GM18502 (cell line): ENCODE measurements at regions not wholly inside any gene's neighbourhood (a gene's known extent, or its start where the extent isn't known, plus 50 kb on each side); places are given as distances from the start of the nearest gene placed in this dataset.

ENCODE experiments used
- ATAC-seq: cut with Tn5 transposase; IDR thresholded peaks from one replicate; pipeline ENCODE4 v1.9.1; 2021; ENCODE audit warnings: mild to moderate bottlenecking; ENCODE audit not compliant: unreplicated experiment, poor library complexity

DNA sequence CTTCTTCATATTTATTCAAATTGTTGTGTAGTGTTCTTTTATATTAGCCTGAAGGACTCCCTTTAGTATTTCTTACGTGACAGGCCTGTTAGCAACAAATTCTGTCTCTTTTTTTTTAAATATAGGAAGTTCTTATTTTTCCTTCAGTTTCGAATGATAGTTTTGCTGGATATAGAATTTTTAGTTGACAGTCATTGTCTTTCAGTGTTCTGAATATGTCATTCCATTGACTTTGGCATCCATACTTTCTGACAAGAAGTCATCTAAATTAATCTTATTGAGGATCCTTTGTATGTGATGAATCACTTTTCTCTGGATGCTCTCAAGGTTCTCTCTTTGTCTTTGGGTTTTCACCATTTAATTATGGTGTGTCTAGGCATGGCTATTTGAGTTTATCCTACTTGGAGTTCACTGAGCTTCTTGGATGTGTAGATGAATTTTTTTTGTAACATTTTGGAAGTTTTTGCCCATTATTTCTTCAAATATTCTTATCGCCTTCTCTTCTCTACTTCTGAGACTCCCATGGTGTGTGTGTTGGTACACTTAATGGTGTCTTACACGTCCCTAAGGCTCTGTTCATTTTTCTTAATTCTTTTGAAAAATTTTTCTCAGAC lies 82.5 kb upstream of the GTSF1L start:
- ATAC-seq: no peak

DNA sequence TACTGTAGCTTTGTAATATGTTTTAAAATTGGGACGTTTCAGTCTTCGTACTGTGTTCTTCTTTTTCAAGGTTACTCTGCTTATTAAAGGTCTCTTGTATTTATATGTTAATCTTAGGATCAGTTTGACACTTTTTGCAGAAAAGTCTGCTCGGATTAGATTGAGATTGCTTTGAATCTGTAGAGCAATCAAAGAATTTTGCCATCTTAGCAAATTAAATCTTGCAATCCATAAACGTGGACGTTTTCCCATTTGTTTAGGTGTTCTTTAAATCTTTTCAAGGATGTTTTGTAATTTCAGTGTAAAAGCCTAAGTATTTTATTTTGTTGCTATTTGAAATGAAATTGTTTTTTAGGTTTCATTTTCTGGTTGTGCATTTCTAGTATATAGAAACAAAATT lies 78.0 kb upstream of the GTSF1L start:
- ATAC-seq: no peak

DNA sequence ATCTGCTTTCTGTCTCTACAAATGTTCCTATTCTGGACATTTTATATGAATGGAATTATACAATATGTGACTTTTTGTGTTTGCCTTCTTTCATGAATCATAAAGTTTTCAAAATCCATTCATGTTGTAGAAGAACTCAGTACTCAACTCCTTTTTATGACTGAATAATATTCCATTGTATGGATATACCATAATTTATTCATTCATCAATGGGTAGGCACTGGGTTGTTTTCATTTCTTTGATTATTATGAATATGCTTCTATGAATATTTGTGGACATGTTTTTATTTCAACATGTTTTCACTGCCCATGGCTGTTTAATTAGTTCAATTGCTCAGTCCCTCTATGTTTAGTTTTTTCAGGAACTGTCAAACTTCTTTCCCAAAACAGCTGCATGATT lies 76.5 kb upstream of the GTSF1L start:
- no peak for ATAC-seq

DNA sequence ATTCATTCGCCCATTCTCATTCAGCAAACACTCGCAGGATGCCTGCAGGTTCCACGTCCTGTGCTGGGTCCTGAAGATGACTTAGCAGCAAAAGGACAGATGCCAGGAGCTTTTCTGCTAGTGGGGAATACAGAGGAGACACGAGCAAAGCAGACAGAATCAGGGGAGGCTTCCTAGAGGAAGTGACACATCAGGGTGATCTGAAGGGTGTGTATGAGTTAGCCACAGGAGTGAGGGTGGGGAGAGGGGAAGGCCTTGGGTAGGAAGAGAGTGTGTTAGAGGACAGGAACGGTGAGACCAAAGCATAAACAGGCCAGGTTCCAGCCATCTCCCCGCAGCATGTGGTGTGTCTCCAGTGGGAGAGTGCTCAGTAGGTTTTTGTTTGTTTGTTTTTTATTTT lies 73.4 kb upstream of the GTSF1L start:
- no peak for ATAC-seq

DNA sequence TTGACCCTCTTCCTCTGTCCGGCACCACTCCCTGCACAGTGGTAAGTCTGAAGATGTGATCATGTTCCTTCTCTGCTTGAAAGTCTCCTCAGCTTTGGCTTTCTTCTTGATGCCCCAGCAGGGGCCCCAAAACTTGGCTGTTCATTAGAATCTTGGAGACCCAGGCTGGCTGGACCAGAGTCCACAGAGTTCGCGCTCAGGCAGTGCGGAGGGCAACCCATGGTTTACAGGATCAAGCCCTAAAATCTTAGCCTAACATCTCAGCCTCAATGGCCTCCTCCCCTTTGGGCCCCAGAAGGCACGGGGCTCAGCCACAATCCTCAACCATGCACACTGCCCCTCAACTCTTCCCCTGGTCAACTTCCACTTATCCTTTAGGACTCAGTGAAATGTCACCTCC lies 72.9 kb upstream of the GTSF1L start:
- no peak for ATAC-seq

DNA sequence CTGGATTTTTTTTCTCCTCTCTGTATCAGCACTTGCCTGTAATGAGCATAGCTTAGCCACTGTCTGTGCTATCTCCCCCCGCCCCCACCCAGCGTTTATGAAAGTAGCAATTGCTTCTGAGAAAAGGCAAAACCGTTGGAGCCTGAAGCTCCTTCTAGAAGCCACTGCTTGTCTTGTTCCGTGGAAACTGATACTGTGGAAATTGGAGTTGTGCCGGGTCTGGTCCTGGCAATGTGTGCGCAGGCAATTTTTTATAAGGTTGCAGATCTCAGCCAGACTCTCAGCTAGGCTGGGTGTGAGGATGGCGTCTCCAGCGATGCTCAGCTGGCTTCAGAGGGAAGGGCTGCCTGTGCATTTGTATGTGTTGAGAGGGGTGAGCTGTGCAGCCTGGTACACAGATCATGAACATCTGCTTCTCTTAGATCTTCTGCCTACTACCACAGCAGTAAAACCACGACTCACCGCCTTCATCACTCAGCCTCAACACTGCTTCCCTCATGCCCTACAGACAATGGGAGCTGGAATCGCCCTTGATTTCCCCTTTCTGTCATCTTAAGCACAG lies 72.4 kb upstream of the GTSF1L start:
- no peak for ATAC-seq

DNA sequence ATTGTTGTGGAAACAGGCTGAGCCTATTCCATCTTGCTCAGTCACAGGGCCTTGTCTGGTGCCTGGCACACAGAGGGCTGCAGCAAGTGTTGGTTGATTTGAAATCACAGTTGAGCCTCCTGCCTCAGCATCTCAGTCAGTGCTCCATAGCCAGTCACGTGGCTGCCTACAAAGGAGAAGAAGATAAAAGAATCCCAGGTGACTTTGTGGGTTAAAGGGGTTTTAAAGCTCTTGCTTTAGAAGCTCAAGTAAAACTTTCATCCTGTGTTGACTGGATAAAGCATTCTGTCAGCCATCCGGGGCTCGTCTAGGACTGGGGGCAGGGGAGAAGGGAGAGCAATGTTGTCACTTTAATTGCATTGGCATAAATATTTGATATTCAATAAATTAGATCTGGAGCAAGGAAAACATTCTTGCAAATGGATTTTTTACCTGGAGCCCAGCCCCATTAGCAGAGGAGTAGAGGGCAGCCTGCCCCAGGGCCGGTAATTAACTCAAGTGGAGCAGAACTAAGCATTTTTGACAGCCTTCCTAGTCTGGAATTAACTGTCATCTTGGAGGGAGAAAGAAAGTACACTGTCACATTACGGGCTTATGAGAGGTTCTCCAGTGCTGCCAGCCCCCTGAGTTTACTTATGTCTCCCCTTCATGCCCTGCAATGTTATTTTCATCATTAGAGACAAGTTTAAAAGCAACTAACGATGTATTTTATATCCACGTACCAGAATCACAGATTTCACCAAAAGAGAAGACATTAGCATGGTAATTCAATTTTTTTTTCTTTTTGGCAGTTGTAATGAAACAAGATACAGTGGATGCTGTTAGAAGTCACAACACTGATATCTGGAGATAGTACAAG lies 71.7 kb upstream of the GTSF1L start:
- ATAC-seq: no peak

DNA sequence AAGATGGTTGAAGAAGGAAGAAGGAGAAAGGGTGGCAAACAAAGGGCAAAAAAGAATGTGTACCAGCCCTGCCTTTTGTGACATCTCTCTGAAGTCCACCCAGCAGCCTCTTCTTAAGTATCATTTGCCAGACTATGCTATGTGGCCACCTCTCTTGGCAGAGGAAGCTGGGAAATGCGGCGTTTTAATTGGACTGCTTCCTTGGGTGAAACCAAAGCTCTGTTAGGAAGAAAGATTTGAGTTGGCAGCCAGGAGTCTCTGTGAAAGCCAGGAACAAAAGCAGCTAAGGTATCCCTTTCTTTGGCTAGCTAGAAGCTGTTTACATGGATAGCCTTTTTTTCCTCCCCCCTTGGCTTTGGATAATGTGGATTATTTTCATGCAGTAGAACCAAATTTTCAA lies 67.5 kb upstream of the GTSF1L start:
- ATAC-seq: no peak

DNA sequence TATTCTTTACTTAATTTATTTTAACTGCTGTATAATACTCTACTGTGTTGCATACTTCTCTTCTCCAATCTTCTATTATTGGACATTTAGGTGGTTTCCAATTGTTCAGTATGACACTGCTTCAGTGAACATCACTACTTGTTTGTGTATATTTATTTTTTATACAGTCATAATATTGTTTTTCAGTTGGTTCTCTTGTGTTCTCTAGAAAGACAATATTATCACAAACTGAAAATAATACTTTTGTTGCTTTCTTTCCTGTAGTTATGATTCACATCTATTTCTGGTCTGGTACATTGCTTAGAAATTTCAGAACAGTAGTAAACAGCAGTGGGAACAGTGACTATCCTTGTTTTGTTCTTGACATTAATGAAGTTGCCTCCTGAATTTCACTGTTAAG lies 62.8 kb upstream of the GTSF1L start:
- peak; percentile 56 for ATAC-seq

DNA sequence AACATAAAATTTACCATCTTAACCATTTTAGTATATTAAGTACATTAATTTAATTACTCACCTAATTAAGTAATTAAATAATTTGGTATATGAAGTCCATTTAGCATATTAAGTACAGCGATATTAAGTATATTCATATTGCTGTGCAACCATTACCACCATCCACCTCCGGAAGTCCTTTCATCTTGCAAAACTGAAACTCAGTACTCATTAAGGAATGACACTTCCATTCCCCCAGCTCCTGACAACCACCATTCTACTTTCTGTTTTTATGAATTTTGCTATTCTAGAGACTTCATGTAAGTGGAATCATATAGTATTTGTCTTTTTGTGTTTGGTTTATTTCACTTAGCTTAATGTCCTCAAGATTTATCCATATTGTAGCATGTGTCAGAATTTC lies 61.1 kb upstream of the GTSF1L start:
- ATAC-seq: no peak

DNA sequence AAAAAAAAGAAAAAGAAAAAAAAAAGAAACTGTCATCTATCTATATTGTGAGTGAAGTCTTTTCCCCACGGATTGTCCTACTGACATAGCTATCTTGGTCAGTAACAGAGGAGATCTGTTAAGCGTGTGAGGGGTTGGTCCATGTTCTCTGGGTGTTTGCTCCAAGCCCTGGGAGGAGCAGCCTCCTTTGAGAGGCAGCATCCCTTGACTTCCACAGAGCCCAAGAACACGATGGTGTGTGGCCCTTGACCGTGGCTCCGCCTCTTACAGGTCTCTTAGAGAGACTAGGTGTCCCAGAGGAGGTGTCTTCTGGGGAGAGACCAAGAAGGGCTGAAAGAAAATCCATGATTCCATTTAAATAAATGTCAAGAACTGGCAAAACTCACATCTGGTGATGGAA lies 60.1 kb upstream of the GTSF1L start:
- ATAC-seq: no peak

DNA sequence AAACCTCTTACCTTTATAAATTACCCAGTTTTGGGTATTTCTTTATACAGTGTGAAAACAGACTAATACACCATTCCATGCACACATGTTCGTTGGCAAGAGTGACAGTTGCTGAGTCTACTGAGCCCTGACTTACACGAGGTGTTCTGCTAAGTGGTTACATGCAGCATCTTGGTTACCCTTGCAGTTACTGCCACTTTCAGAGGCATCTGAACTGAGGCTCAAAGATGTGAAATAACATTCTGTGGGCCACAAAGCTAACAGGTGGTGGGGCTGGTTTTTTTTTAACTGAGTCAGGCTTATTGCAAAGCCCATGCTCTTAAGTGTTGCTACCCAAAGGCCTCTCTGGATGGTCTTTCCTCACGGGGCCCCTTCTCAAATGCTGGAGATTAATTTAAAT lies 54.4 kb upstream of the GTSF1L start:
- no peak for ATAC-seq

DNA sequence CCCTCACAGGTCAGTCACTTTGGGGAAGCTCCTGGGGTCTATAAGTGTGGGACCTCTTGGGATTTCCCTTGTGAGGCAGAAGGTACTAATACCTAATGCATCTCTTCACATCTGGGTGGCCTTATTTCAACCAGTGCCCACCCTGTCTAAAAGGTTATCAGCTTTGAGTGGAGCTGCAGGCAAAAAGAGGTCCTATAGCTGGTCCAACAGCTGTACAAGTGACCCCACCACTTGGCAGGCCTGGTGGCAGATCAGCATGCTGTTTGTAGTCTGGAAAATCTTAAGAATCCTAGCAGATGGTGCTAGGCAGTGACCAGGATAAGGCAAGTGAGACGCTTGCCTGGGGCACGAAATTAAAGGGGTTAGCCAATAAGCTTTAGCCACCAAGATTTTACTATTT lies 51.6 kb upstream of the GTSF1L start:
- ATAC-seq: no peak

DNA sequence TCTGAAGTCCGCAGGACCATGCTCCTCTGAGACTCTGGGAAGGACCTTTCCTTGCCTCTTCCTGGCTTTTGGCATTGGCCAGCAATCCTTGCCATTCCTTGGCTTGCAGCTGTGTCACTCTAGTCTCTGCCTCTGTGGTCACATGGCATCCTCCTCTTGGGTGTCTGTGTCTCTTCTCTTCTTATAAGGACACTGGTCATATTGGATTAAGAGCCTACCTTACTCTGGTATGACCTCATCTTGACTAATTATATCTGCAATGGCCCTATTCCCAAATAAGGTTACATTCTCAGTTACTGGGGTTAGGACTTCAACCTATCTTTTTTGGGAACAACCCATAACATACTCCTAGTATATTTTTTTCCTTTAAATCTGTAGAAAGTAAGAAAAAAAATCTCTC lies 49.9 kb upstream of the GTSF1L start:
- no peak for ATAC-seq
